BE2C (cell line): ENCODE measurements at regions not wholly inside any gene's neighbourhood (a gene's known extent, or its start where the extent isn't known, plus 50 kb on each side); places are given as distances from the start of the nearest gene placed in this dataset.

Experiments used
- DNase-seq: peaks from one replicate; pipeline ENCODE4 v3.0.0-alpha.2; 2020
- H3K27me3 ChIP-seq: fragments of 250-450 bp; sonication (Bioruptor Pico); 2 replicates; pipeline ENCODE4 v1.5.1; 2020; ENCODE audit warnings: mild to moderate bottlenecking
- H3K36me3 ChIP-seq: fragments of 250-450 bp; sonication (Bioruptor Pico); 2 replicates; pipeline ENCODE4 v1.5.1; 2020; ENCODE audit warnings: mild to moderate bottlenecking
- H3K4me1 ChIP-seq: fragments of 250-450 bp; sonication (Bioruptor Pico); 2 replicates; pipeline ENCODE4 v1.5.1; 2020
- H3K4me3 ChIP-seq: 2 replicates; pipeline ENCODE4 v1.5.1; 2011; ENCODE audit warnings: low read depth, low read length
- H3K9me3 ChIP-seq: fragments of 250-450 bp; sonication (Bioruptor Pico); 2 replicates; pipeline ENCODE4 v1.5.1; 2020
- CTCF ChIP-seq: IDR thresholded peaks from 2 replicates; pipeline ENCODE4 v1.5.1; 2012; ENCODE audit warnings: mild to moderate bottlenecking, low read depth, low read length

GRCh38 chr18:41587976-41588375, 367.1 kb upstream of the PIK3C3 start:
- H3K4me1 ChIP-seq: no peaks in the 10 kb centered on the region
- no peaks in the 10 kb centered on the region for H3K36me3 ChIP-seq
- TF ChIP-seq CTCF: no peak
- DNase-seq: no peak
- H3K4me3 ChIP-seq: no peak overlapping the region
- H3K27me3 ChIP-seq: no peaks in the 10 kb centered on the region
- no peaks in the 10 kb centered on the region for H3K9me3 ChIP-seq

- TF ChIP-seq CTCF: no peak
- Histone ChIP-seq H3K4me3 (no peak overlapping the region), H3K27me3 (no peaks in the 10 kb centered on the region), H3K4me1 (no peaks in the 10 kb centered on the region), H3K36me3 (no peaks in the 10 kb centered on the region), H3K9me3 (no peaks in the 10 kb centered on the region)
- no peak for DNase-seq
Observed at GRCh38 chr18:41585512-41585911, 369.5 kb upstream of the PIK3C3 start.

- no peak for TF ChIP-seq CTCF
- Histone ChIP-seq H3K4me1 (no peaks in the 10 kb centered on the region), H3K36me3 (no peaks in the 10 kb centered on the region), H3K4me3 (no peak overlapping the region), H3K27me3 (no peaks in the 10 kb centered on the region), H3K9me3 (no peaks in the 10 kb centered on the region)
- no peak for DNase-seq
Observed at GRCh38 chr18:41579185-41579584, 375.8 kb upstream of the PIK3C3 start.

- H3K9me3 ChIP-seq: no peaks in the 10 kb centered on the region
- H3K4me3 ChIP-seq: no peak overlapping the region
- H3K4me1 ChIP-seq: no peaks in the 10 kb centered on the region
- no peaks in the 10 kb centered on the region for H3K36me3 ChIP-seq
- no peaks in the 10 kb centered on the region for H3K27me3 ChIP-seq
- no peak for DNase-seq
- TF ChIP-seq CTCF: no peak
Observed at GRCh38 chr18:41577529-41577928, 377.5 kb upstream of the PIK3C3 start.

GRCh38 chr18:41576643-41577042, 378.4 kb upstream of the PIK3C3 start:
- no peaks in the 10 kb centered on the region for H3K36me3 ChIP-seq
- no peaks in the 10 kb centered on the region for H3K4me1 ChIP-seq
- H3K9me3 ChIP-seq: no peaks in the 10 kb centered on the region
- no peak for DNase-seq
- H3K27me3 ChIP-seq: no peaks in the 10 kb centered on the region
- no peak overlapping the region for H3K4me3 ChIP-seq
- TF ChIP-seq CTCF: no peak

GRCh38 chr18:41569867-41570266, 385.2 kb upstream of the PIK3C3 start:
- TF ChIP-seq CTCF: no peak
- Histone ChIP-seq H3K36me3 (no peaks in the 10 kb centered on the region), H3K27me3 (no peaks in the 10 kb centered on the region), H3K4me1 (no peaks in the 10 kb centered on the region), H3K4me3 (no peak overlapping the region), H3K9me3 (no peaks in the 10 kb centered on the region)
- DNase-seq: no peak
